Mucosa of stomach (tissue), 1 donor: ENCODE measurements at regions not wholly inside any gene's neighbourhood (a gene's known extent, or its start where the extent isn't known, plus 50 kb on each side); places are given as distances from the start of the nearest gene placed in this dataset.

Experiments
- H3K27me3 ChIP-seq: one replicate; pipeline ENCODE4 v1.7.0; 2013; ENCODE audit warnings: mild to moderate bottlenecking, low read length; ENCODE audit not compliant: control insufficient read depth, insufficient read depth
- H3K36me3 ChIP-seq: one replicate; pipeline ENCODE4 v1.7.0; 2013; ENCODE audit warnings: low read length; ENCODE audit not compliant: control insufficient read depth, insufficient read depth
- H3K4me1 ChIP-seq: one replicate; pipeline ENCODE4 v1.7.0; 2013; ENCODE audit warnings: mild to moderate bottlenecking, low read length; ENCODE audit not compliant: control insufficient read depth, insufficient read depth
- H3K4me3 ChIP-seq: one replicate; pipeline ENCODE4 v1.7.0; 2013; ENCODE audit warnings: low read length
- H3K9ac ChIP-seq: one replicate; pipeline ENCODE4 v1.7.0; 2013; ENCODE audit warnings: mild to moderate bottlenecking, low read length, moderate library complexity
- H3K9me3 ChIP-seq: one replicate; pipeline ENCODE4 v1.7.0; 2013; ENCODE audit warnings: mild to moderate bottlenecking, low read length, moderate library complexity; ENCODE audit not compliant: control insufficient read depth
- donor health status: Pancreatic carcinoma.

DNA sequence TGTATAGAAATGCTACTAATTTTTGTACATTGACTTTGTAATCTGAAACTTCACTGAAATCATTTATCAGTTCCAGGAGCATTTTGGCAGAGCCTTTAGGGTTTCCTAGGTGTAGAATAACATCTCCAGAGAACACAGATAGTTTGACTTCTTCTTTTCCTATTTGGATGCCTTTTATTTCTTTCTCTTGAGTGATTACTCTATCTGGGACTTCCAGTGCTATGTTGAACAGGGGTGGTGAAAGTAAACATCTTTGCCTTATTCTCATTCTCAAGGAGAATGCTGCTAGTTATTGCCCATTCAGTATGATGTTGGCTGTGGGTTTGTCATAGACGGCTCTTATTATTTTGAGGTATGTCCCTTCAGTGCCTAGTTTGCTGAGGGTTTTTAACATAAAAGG, 697.9 kb upstream of the ROBO1 start:
- H3K4me3 ChIP-seq: no peak overlapping the region
- H3K4me1 ChIP-seq: no peaks in the 10 kb centered on the region
- no peaks in the 10 kb centered on the region for H3K36me3 ChIP-seq
- H3K27me3 ChIP-seq: no peaks in the 10 kb centered on the region
- H3K9ac ChIP-seq: no peak overlapping the region
- no peaks in the 10 kb centered on the region for H3K9me3 ChIP-seq

DNA sequence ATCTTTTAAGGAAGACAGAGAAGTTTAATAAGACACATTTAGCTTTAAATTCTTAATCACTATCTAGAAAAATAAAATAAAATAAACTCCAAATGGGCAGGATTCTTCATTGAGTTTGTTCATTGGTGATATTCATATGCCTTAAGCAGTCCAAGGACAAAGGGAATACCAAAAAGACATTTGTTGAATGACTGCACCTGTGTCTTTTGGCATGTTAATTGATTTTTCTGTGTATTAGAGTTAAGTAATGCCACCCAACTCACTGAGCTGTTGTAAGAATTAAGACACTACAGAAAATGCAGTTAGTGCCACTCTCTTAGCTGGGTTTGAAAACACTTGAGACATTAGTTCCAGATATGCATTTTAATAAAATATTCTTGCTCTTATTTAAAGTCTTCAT, 683.6 kb upstream of the ROBO1 start:
- H3K27me3 ChIP-seq: no peaks in the 10 kb centered on the region
- no peak overlapping the region for H3K9ac ChIP-seq
- no peaks in the 10 kb centered on the region for H3K36me3 ChIP-seq
- H3K4me1 ChIP-seq: no peaks in the 10 kb centered on the region
- no peaks in the 10 kb centered on the region for H3K9me3 ChIP-seq
- H3K4me3 ChIP-seq: no peak overlapping the region

DNA sequence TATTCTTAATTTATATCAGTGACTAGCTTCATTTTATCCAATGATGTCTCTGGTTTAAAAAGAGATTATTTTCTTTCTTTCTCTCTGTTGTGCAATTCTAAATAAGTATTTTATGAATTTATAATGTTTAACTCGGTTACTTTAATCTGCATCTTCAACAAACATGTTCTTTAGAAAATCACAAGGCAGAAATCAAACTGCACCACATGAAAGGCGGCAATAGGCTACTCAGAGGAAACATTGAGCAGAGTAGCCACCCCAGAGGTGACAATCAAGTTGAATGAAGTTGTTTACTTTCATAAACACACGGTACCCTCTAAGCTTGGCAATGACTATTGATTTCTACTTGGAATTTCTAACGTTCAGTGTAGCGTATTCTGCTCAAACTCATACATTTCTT, 677.8 kb upstream of the ROBO1 start:
- Histone ChIP-seq H3K4me1 (no peaks in the 10 kb centered on the region), H3K9me3 (no peaks in the 10 kb centered on the region)

GRCh38 chr3:80445053-80445452, 677.3 kb upstream of the ROBO1 start:
- Histone ChIP-seq H3K9me3 (no peaks in the 10 kb centered on the region), H3K4me3 (no peak overlapping the region), H3K36me3 (no peaks in the 10 kb centered on the region), H3K9ac (no peak overlapping the region), H3K27me3 (no peaks in the 10 kb centered on the region), H3K4me1 (no peaks in the 10 kb centered on the region)

More for the DNA sequence above, 677.8 kb upstream of the ROBO1 start:
- no peaks in the 10 kb centered on the region for H3K27me3 ChIP-seq
- no peak overlapping the region for H3K9ac ChIP-seq
- no peak overlapping the region for H3K4me3 ChIP-seq
- H3K36me3 ChIP-seq: no peaks in the 10 kb centered on the region

GRCh38 chr3:80439490-80439889, 671.7 kb upstream of the ROBO1 start:
- H3K4me1 ChIP-seq: no peaks in the 10 kb centered on the region
- no peaks in the 10 kb centered on the region for H3K9me3 ChIP-seq
- H3K9ac ChIP-seq: no peak overlapping the region
- H3K4me3 ChIP-seq: no peak overlapping the region
- H3K36me3 ChIP-seq: no peaks in the 10 kb centered on the region
- no peaks in the 10 kb centered on the region for H3K27me3 ChIP-seq

- no peaks in the 10 kb centered on the region for H3K27me3 ChIP-seq
- H3K4me1 ChIP-seq: no peaks in the 10 kb centered on the region
- H3K9ac ChIP-seq: no peak overlapping the region
Observed at GRCh38 chr3:80434366-80434765, 666.6 kb upstream of the ROBO1 start.

DNA sequence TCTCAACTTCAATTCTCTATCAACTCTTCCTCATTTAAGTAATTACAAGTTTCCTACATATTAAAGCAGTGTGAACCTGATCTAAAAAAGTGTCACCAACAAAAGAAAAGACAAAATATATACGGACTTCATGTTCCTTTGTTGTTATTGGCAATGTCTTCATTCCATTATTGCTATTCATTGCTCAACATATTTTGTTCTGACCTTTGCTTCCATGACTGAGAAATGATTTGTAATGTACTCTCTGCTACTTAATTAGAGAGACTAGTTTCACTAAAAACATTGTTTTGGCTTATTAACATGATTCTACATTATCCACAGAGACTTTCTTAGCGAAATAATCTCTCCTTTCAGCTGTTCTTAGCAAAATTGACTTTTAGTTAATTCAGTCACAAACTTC, 657.2 kb upstream of the ROBO1 start:
- Histone ChIP-seq H3K9me3 (no peaks in the 10 kb centered on the region), H3K4me1 (no peaks in the 10 kb centered on the region), H3K36me3 (no peaks in the 10 kb centered on the region)

More at GRCh38 chr3:80434366-80434765, 666.6 kb upstream of the ROBO1 start:
- Histone ChIP-seq H3K9me3 (no peaks in the 10 kb centered on the region), H3K36me3 (no peaks in the 10 kb centered on the region), H3K4me3 (no peak overlapping the region)

GRCh38 chr3:80408030-80408721, 640.4 kb upstream of the ROBO1 start:
- Histone ChIP-seq H3K9me3 (no peaks in the 10 kb centered on the region), H3K4me1 (no peaks in the 10 kb centered on the region), H3K4me3 (no peak overlapping the region), H3K9ac (no peak overlapping the region), H3K36me3 (no peaks in the 10 kb centered on the region), H3K27me3 (no peaks in the 10 kb centered on the region)

More for the DNA sequence above, 657.2 kb upstream of the ROBO1 start:
- Histone ChIP-seq H3K9ac (no peak overlapping the region), H3K4me3 (no peak overlapping the region), H3K27me3 (no peaks in the 10 kb centered on the region)

- H3K4me1 ChIP-seq: no peaks in the 10 kb centered on the region
- no peak overlapping the region for H3K9ac ChIP-seq
- no peaks in the 10 kb centered on the region for H3K27me3 ChIP-seq
- no peaks in the 10 kb centered on the region for H3K36me3 ChIP-seq
- no peak overlapping the region for H3K4me3 ChIP-seq
- H3K9me3 ChIP-seq: no peaks in the 10 kb centered on the region
Observed at GRCh38 chr3:80405618-80406017, 637.8 kb upstream of the ROBO1 start.

- Histone ChIP-seq H3K27me3 (no peaks in the 10 kb centered on the region), H3K4me1 (no peaks in the 10 kb centered on the region), H3K9me3 (no peaks in the 10 kb centered on the region), H3K4me3 (no peak overlapping the region), H3K9ac (no peak overlapping the region), H3K36me3 (no peaks in the 10 kb centered on the region)
Observed at GRCh38 chr3:80395023-80395422, 627.2 kb upstream of the ROBO1 start.

DNA sequence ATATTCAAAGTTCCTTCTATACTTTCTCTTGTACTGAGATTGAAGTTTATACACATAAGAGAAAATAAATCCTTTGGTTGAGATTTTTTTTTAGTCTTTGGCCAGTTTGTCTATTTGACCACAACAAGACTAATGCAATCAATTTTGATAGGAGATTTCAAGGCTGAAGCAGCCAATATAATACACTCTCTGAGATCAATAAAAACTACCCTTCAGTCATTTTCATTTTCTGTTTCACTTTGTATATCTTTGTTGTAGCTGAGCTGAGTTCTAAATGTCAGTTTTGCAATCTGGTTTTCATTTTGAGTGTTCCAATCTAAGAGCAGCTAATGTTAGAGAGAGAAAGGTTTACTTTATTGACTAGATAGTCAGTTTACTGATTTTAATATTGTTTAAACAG, 623.8 kb upstream of the ROBO1 start:
- no peaks in the 10 kb centered on the region for H3K9me3 ChIP-seq
- no peak overlapping the region for H3K9ac ChIP-seq
- H3K4me1 ChIP-seq: no peaks in the 10 kb centered on the region
- no peaks in the 10 kb centered on the region for H3K36me3 ChIP-seq
- H3K27me3 ChIP-seq: no peaks in the 10 kb centered on the region
- no peak overlapping the region for H3K4me3 ChIP-seq

DNA sequence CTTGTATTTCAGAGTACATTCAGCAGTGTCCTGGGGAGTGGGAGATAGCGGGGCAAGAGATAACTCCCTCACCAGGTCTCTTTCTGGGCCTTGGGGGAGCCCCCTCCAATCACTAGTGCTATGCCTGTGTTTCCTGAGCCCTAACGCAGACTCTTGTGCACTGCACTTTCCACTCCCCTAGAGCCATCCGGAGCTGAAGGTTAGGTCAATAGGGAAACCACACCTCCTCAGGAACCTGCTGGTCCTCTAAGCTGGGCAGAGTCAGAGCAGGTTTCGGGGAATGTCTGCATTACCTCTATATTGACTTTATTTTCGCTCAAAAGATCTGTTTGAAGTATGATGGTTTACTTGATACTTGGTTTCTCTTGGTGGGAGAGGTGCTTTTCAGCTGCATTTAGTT, 617.0 kb upstream of the ROBO1 start:
- no peak overlapping the region for H3K9ac ChIP-seq
- no peaks in the 10 kb centered on the region for H3K36me3 ChIP-seq
- no peaks in the 10 kb centered on the region for H3K4me1 ChIP-seq

GRCh38 chr3:80374423-80374822, 606.6 kb upstream of the ROBO1 start:
- no peaks in the 10 kb centered on the region for H3K4me1 ChIP-seq

More for the DNA sequence above, 617.0 kb upstream of the ROBO1 start:
- H3K9me3 ChIP-seq: no peaks in the 10 kb centered on the region
- H3K4me3 ChIP-seq: no peak overlapping the region
- no peaks in the 10 kb centered on the region for H3K27me3 ChIP-seq

More at GRCh38 chr3:80374423-80374822, 606.6 kb upstream of the ROBO1 start:
- Histone ChIP-seq H3K9ac (no peak overlapping the region), H3K27me3 (no peaks in the 10 kb centered on the region), H3K4me3 (no peak overlapping the region), H3K36me3 (no peaks in the 10 kb centered on the region), H3K9me3 (no peaks in the 10 kb centered on the region)
